ENCODE measurements at regions not wholly inside any gene's neighbourhood (a gene's known extent, or its start where the extent isn't known, plus 50 kb on each side); places are given as distances from the start of the nearest gene placed in this dataset.

GRCh38 chr3:139128803-139129202 is 84.1 kb upstream of the PRR23C start:
- ATAC-seq = no peak
- H3K27ac ChIP-seq (ENCODE audit: control insufficient read depth, insufficient read depth) = no peak overlapping the region
- H4K20me1 ChIP-seq (ENCODE audit: control insufficient read depth, insufficient read depth) = no peaks in the 10 kb centered on the region; the same call in 1 of the 2 replicates
- RAD21 ChIA-PET (ENCODE audit: unreplicated experiment) = no interaction called here
- in situ Hi-C loops (cut with MboI) (no loop called here), intact Hi-C loops (cut with micrococcal nuclease; ENCODE audit: unreplicated experiment) (no loop called here)
- no peak for DNase-seq (ENCODE audit: low read depth, low spot score)
- TF ChIP-seq GABPA (IDR thresholded peaks at IDR 0.05; ENCODE audit: low read depth) (no peak), STAT1 (conservative IDR thresholded peaks at IDR 0.05) (no peak), STAT3 (IDR thresholded peaks at IDR 0.05; ENCODE audit: low read depth, low read length) (no peak), ZNF622 (IDR thresholded peaks at IDR 0.05) (no peak), FOXK2 (IDR thresholded peaks at IDR 0.05) (no peak), BACH1 (IDR thresholded peaks at IDR 0.05; ENCODE audit: borderline replicate concordance) (no peak), RELB (IDR thresholded peaks at IDR 0.05; ENCODE audit: low read depth) (no peak), FOXM1 (IDR thresholded peaks at IDR 0.05; ENCODE audit: low read depth, low read length) (no peak), RAD51 (IDR thresholded peaks at IDR 0.05) (no peak), POU2F2 (IDR thresholded peaks at IDR 0.05; ENCODE audit: borderline replicate concordance, low read depth, low read length) (no peak)
- H3K4me3 ChIP-seq = no peak overlapping the region
- BruUV-seq (replicated peaks) = no TSS peak
- FAIRE-seq = no peak
- H3K4me1 ChIP-seq (ENCODE audit: control insufficient read depth, insufficient read depth, low read length) = no peaks in the 10 kb centered on the region
- H3K9ac ChIP-seq (ENCODE audit: control insufficient read depth, insufficient read depth, low read length) = no peak overlapping the region
- CTCF ChIA-PET = interaction anchor here (1.0 kb wide), 1 partner anchor 9 kb away, joined by 3 read pairs; no protein-coding TSS in a partner anchor
- H3K36me3 ChIP-seq (ENCODE audit: control insufficient read depth in 2 of 2, insufficient read depth in 2 of 2, low read length in 1 of 2) = no peaks in the 10 kb centered on the region
- H3K27me3 ChIP-seq (replicated peaks in 1 of 2; ENCODE audit: control insufficient read depth in 2 of 2, insufficient read depth in 2 of 2, low read length in 1 of 2) = no peaks in the 10 kb centered on the region
- no peaks in the 10 kb centered on the region for H3K9me3 ChIP-seq (replicated peaks; ENCODE audit: control insufficient read depth, insufficient read depth, low read length)
- WGBS (ENCODE audit: insufficient coverage, insufficient replicate concordance, low lambda C conversion rate, missing lambda C conversion rate) = 20% methylated on average over 1 of the region's 2 CpGs
- POLR2A ChIA-PET = no interaction called here
- SMC1A ChIA-PET (ENCODE audit: uncharacterized antibody, unreplicated experiment) = no interaction called here
- no peak overlapping the region for H2AFZ ChIP-seq (ENCODE audit: control insufficient read depth, low read depth, low read length)
- no peak overlapping the region for H3K4me2 ChIP-seq (ENCODE audit: control insufficient read depth, insufficient read depth)
- H3K79me2 ChIP-seq (ENCODE audit: control insufficient read depth, insufficient read depth, low read length) = no peaks in the 10 kb centered on the region

All from GM12878 (cell line).